ENCODE measurements at regions not wholly inside any gene's neighbourhood (a gene's known extent, or its start where the extent isn't known, plus 50 kb on each side); places are given as distances from the start of the nearest gene placed in this dataset.

DNA sequence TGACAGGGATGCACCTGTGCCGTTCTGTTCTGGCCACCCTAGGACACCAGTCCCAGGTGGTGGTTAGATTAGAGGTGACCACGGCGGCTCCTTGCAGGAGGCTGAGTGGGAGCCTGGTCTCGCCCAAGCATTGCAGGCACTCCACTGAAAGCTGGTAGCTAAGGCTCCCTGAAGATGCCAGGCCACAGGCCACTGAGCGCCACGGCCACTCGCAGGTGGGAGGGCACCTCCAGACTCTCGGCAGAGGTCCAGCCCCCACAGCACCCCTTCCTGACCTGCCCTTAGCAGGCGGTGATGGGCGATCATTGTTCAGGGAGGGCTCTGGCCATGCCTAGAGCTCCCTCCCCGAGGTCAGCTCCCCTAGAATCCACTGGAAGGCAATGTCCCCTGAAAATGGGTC is 1270.2 kb downstream of the BRD1 start:
- no peaks in the 10 kb centered on the region for H3K36me3 ChIP-seq
- 100% methylated on average over 5 of the region's 11 CpGs; no CpG with 5 or more reads in 1 of the 2 donors for WGBS, 2 donors
- H3K4me1 ChIP-seq: no peaks in the 10 kb centered on the region
- H3K27me3 ChIP-seq: peaks cover 0 to 42% (median 0%) of the 10 kb centered on the region in 4 donors
- no peak for DNase-seq
- no peak overlapping the region for H3K4me3 ChIP-seq
- no peaks in the 10 kb centered on the region for H3K9me3 ChIP-seq
- TF ChIP-seq POLR2A (IDR thresholded peaks at IDR 0.05): no peak
- TF ChIP-seq, protein P1, sequence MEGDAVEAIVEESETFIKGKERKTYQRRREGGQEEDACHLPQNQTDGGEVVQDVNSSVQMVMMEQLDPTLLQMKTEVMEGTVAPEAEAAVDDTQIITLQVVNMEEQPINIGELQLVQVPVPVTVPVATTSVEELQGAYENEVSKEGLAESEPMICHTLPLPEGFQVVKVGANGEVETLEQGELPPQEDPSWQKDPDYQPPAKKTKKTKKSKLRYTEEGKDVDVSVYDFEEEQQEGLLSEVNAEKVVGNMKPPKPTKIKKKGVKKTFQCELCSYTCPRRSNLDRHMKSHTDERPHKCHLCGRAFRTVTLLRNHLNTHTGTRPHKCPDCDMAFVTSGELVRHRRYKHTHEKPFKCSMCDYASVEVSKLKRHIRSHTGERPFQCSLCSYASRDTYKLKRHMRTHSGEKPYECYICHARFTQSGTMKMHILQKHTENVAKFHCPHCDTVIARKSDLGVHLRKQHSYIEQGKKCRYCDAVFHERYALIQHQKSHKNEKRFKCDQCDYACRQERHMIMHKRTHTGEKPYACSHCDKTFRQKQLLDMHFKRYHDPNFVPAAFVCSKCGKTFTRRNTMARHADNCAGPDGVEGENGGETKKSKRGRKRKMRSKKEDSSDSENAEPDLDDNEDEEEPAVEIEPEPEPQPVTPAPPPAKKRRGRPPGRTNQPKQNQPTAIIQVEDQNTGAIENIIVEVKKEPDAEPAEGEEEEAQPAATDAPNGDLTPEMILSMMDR (IDR thresholded peaks at IDR 0.05): no peak
- intact Hi-C loops (cut with DNase I): no loop called here
- H3K27ac ChIP-seq: no peak overlapping the region

DNA sequence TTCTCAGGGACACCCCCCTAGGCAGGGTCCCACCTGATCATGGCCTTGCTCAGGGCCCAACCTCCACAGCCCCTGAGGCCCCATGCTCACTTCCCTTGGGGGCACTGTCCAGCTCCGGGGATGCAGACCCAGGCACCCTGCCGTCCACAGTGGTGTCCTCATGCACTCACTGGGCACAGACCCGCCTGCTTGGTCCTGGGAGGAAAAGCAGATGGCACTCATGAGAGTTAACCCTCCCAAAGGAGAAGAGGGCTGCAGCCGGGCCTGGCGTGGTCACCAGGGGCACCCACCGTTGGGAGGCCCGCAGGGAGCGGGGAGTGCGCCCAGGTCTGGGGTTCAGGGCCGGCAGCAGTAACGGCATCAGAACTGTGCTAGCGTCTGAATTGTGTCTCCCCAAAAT is 1270.9 kb downstream of the BRD1 start:
- intact Hi-C loops (cut with DNase I): no loop called here
- Histone ChIP-seq H3K9me3 (no peaks in the 10 kb centered on the region), H3K27me3 (peaks cover 0 to 49% (median 0%) of the 10 kb centered on the region in 4 donors), H3K4me1 (no peaks in the 10 kb centered on the region), H3K4me3 (no peak overlapping the region), H3K36me3 (no peaks in the 10 kb centered on the region), H3K27ac (no peak overlapping the region)
- DNase-seq: no peak
- no peak for TF ChIP-seq POLR2A (IDR thresholded peaks at IDR 0.05)
- TF ChIP-seq, protein P1 (IDR thresholded peaks at IDR 0.05): no peak
- WGBS, 2 donors: 100% methylated on average over 1 of the region's 12 CpGs

DNA sequence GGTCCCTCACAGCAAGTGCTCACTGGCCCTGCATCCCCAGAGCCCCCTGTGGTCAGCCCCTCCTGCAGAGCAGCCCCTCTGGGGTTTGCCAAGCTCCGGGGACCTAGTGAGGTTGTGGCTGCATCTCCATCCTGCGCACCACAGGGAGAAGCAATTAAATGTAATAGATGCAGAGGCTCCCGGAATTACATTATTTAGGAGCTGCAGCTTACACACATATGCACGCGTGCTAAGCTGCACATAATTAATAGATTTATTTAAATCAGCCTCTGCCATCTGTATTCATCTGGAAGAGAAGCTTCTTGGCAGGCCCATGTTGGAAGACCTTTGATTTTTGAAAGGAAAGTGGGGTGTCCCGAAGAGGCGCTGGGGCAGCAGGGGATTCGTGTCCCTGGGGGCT is 1271.5 kb downstream of the BRD1 start:
- Histone ChIP-seq H3K9me3 (no peaks in the 10 kb centered on the region), H3K27me3 (peaks cover 0 to 54% (median 0%) of the 10 kb centered on the region in 4 donors), H3K4me3 (no peak overlapping the region), H3K36me3 (no peaks in the 10 kb centered on the region), H3K4me1 (no peaks in the 10 kb centered on the region), H3K27ac (no peak overlapping the region)
- no peak for TF ChIP-seq POLR2A (IDR thresholded peaks at IDR 0.05)
- TF ChIP-seq, protein P1 (IDR thresholded peaks at IDR 0.05): no peak
- intact Hi-C loops (cut with DNase I): no loop called here
- no peak for DNase-seq
- 77 to 86% methylated on average over 8 of the region's 8 CpGs for WGBS, 2 donors

DNA sequence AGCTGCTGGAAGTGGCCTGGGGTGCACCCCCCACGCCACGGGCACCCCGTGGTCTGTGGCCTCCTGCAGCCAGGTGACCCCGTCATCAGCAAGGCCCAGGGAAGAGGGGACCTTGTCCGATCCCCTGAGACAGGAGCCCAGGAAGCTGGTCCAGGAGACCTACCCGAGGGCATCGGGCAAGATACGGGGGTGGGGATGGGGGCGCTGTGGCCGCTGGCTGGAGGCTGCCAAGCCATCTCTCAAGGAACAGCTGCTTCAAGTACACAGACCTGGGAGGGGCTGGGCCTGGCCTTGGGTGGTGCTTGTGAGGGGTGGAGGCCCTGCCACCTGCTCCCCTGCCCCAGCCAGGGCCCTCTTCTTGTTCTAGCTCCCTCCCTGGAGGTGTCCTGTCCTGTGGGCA is 1272.1 kb downstream of the BRD1 start:
- Histone ChIP-seq H3K27me3 (peaks cover 0 to 59% (median 0%) of the 10 kb centered on the region in 4 donors), H3K9me3 (no peaks in the 10 kb centered on the region)
- 75% methylated on average over 8 of the region's 10 CpGs; no CpG with 5 or more reads in 1 of the 2 donors for WGBS, 2 donors

DNA sequence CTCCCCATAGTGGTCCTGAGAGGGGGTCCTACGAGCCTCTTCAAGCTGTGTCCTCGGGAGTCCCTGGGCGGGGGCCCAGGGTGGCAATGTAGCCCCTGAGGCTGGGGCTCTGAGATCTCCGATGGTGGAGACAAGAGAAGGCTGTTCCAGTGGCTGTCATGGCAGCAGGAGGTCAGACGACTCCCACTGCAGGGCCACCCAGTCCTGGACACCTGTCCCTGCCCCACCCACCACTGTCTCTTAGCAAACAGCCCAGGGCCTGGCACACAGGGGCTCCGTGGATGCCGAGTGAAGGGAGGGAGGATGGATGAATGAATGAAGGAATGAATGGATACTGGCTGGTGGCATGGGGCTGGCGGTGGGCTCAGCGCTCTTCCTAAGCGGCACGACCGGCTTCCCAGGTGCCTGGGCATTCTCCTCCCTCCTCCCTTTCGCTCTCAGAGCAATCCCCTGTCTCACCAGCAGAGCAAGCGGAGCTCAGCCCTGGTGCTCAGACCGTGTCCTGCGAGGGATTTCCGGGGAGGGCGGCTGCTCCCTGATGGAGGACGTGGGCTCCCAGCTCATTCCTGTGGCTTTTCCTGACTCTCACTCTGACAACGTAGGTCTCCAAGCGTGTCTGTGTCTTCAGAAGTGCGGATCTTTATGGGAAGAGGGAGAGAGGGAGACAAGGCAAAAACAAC is 1272.6 kb downstream of the BRD1 start:
- peaks cover 0 to 59% (median 0%) of the 10 kb centered on the region in 4 donors for H3K27me3 ChIP-seq

More for the DNA sequence above, 1272.1 kb downstream of the BRD1 start:
- Histone ChIP-seq H3K27ac (no peak overlapping the region), H3K4me1 (no peaks in the 10 kb centered on the region), H3K36me3 (no peaks in the 10 kb centered on the region), H3K4me3 (no peak overlapping the region)
- TF ChIP-seq POLR2A (IDR thresholded peaks at IDR 0.05): no peak
- TF ChIP-seq, protein P1 (IDR thresholded peaks at IDR 0.05): no peak
- intact Hi-C loops (cut with DNase I): no loop called here
- no peak for DNase-seq

More for the DNA sequence above, 1272.6 kb downstream of the BRD1 start:
- no peaks in the 10 kb centered on the region for H3K9me3 ChIP-seq
- no peak for DNase-seq
- no peak overlapping the region for H3K27ac ChIP-seq
- TF ChIP-seq, protein P1 (IDR thresholded peaks at IDR 0.05): no peak
- TF ChIP-seq POLR2A (IDR thresholded peaks at IDR 0.05): no peak
- WGBS, 2 donors: 33 to 41% methylated on average over 4 to 10 of the region's 22 CpGs
- intact Hi-C loops (cut with DNase I): no loop called here
- no peaks in the 10 kb centered on the region for H3K4me1 ChIP-seq
- no peak overlapping the region for H3K4me3 ChIP-seq
- no peaks in the 10 kb centered on the region for H3K36me3 ChIP-seq

Measured in esophagus squamous epithelium (tissue), 5 donors.